ENCODE measurements at regions not wholly inside any gene's neighbourhood (a gene's known extent, or its start where the extent isn't known, plus 50 kb on each side); places are given as distances from the start of the nearest gene placed in this dataset.

DNA sequence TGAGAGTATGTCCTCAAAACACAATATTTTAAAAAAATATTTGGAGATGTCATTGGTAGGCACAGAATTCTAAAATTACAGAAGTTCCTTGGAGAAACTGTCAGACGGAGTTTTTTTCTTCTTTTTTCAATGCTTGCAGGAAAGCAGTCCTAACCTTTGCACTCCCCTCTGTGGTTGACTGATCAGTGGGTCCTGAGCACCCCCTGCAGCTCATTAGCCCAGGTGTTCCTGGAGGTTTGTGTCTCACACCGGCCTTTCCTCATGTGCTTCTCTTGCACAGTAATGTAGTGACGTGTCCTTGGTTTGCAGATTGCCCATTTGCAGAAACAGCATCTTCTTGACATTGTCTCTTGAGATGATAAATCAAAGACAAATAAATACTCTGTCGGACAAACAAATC lies 513.0 kb downstream of the TMEM121 start:
- H3K14ac ChIP-seq (ENCODE audit: insufficient read length) = no peak overlapping the region

More for the DNA sequence above, 513.0 kb downstream of the TMEM121 start:
- Histone ChIP-seq H3K9ac (replicated peaks in 1 of 4; ENCODE audit: extremely low read depth in 1 of 4, low read depth in 3 of 4, low read length in 3 of 4) (no peak overlapping the region), H2BK120ac (replicated peaks; ENCODE audit: low read depth, low read length) (no peak overlapping the region), H3K79me1 (ENCODE audit: low read depth, low read length) (no peaks in the 10 kb centered on the region), H2BK5ac (ENCODE audit: low read depth, low read length) (no peak overlapping the region), H4K20me1 (replicated peaks in 1 of 2; ENCODE audit: control insufficient read depth in 1 of 2, insufficient read depth in 2 of 2, low read length in 2 of 2) (no peaks in the 10 kb centered on the region), H2BK12ac (ENCODE audit: low read depth, low read length) (no peak overlapping the region), H2BK20ac (ENCODE audit: low read length) (no peak overlapping the region), H3K18ac (ENCODE audit: extremely low read depth, low read length) (no peak overlapping the region), H3K23me2 (ENCODE audit: low read depth, low read length) (no peaks in the 10 kb centered on the region), H3K4me3 (ENCODE audit: extremely low read depth in 1 of 4, insufficient read depth in 2 of 4, low read depth in 3 of 4, low read length in 4 of 4) (no peak overlapping the region), H3K27ac (ENCODE audit: low read depth, low read length) (no peak overlapping the region), H2AK5ac (ENCODE audit: low read depth, low read length) (no peak overlapping the region), H3K56ac (replicated peaks; ENCODE audit: insufficient read length, low read depth, low read length) (no peak overlapping the region), H4K91ac (replicated peaks; ENCODE audit: insufficient read length, low read length) (no peak overlapping the region), H3K4me2 (ENCODE audit: insufficient read depth in 1 of 2, low read depth in 2 of 2, low read length in 2 of 2) (no peak overlapping the region), H3K4me1 (replicated peaks in 1 of 4; ENCODE audit: control insufficient read depth in 3 of 4, insufficient read depth in 4 of 4, low read length in 3 of 4) (no peaks in the 10 kb centered on the region), H3K36me3 (ENCODE audit: control insufficient read depth in 2 of 4, insufficient read depth in 4 of 4, low read length in 3 of 4) (no peaks in the 10 kb centered on the region), H3K27me3 (replicated peaks in 1 of 4; ENCODE audit: control insufficient read depth in 3 of 4, extremely low read depth in 1 of 4, insufficient read depth in 3 of 4, low read length in 3 of 4) (no peaks in the 10 kb centered on the region), H3K79me2 (ENCODE audit: control insufficient read depth in 1 of 2, insufficient read depth in 2 of 2, low read length in 2 of 2) (no peaks in the 10 kb centered on the region), H2BK15ac (ENCODE audit: low read length) (no peak overlapping the region), H3K23ac (ENCODE audit: insufficient read length) (no peak overlapping the region), H3K4ac (replicated peaks; ENCODE audit: insufficient read length, low read depth, low read length) (no peak overlapping the region), H4K5ac (ENCODE audit: insufficient read length, low read depth, low read length) (no peak overlapping the region), H2AFZ (ENCODE audit: low read length) (no peak overlapping the region), H4K8ac (ENCODE audit: extremely low read depth, insufficient read depth, low read length) (no peak overlapping the region), H3K9me3 (ENCODE audit: insufficient read depth in 2 of 2, low read depth in 1 of 2, low read length in 1 of 2) (peaks cover 55 to 67% of the 10 kb centered on the region in 2 experiments)
- DNase-seq (ENCODE audit: low read depth in 1 of 2, low spot score in 2 of 2) (no peak), FAIRE-seq (no peak)
- 66% methylated on average over 4 of the region's 4 CpGs; no CpG with 5 or more reads in 1 of the 2 experiments for WGBS, 2 experiments (ENCODE audit: extremely low coverage in 1 of 2, insufficient coverage in 1 of 2, insufficient read length in 1 of 2, insufficient replicate concordance in 2 of 2, low coverage in 1 of 2, low lambda C conversion rate in 2 of 2, missing lambda C conversion rate in 1 of 2)
- POLR2A ChIA-PET (ENCODE audit: partially characterized antibody) = no interaction called here
- TF ChIP-seq TCF12 (IDR thresholded peaks at IDR 0.05; ENCODE audit: low read depth, low read length) (no peak), CBX5 (IDR thresholded peaks at IDR 0.05; ENCODE audit: low read depth, low read length) (0 out of 2 replicates have a peak, but pooled peaks have one; percentile 32), PHF8 (conservative IDR thresholded peaks at IDR 0.05; ENCODE audit: low read depth, low read length) (no peak)
- CTCF ChIA-PET (ENCODE audit: partially characterized antibody) = no interaction called here

All from H1 (cell line).